ENCODE measurements at regions not wholly inside any gene's neighbourhood (a gene's known extent, or its start where the extent isn't known, plus 50 kb on each side); places are given as distances from the start of the nearest gene placed in this dataset.

DNA sequence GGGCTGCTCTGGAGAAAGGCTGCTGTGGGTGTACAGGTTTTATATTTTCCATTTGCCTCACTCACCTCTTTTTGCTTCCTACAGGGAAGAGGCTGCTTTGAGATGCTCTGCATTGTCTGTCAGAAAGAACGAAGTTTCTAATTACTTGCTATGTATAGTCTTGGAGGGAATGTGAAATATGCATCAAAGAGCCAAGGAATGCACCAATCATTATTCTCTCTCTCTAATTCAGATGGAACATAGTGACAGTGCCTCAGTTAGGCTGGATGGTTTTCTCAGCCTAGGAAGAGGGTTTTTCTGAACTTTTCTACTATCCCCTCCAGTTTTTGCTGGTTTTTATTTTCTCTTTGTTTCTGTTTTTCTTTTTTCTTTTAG lies 106.8 kb upstream of the SLC4A4 start:
- H3K4me3 ChIP-seq (ENCODE audit: low read length) = no peak overlapping the region
- TF ChIP-seq ZNF274 (IDR thresholded peaks at IDR 0.05; ENCODE audit: low read depth, low read length) = no peak

GRCh38 chr4:71232846-71233245 lies 106.0 kb upstream of the SLC4A4 start:
- no peak for TF ChIP-seq ZNF274 (IDR thresholded peaks at IDR 0.05; ENCODE audit: low read depth, low read length)
- H3K4me3 ChIP-seq (ENCODE audit: low read length) = no peak overlapping the region

GRCh38 chr4:71235311-71236201 lies 103.3 kb upstream of the SLC4A4 start:
- H3K4me3 ChIP-seq (ENCODE audit: low read length) = no peak overlapping the region
- no peak for TF ChIP-seq ZNF274 (IDR thresholded peaks at IDR 0.05; ENCODE audit: low read depth, low read length)

GRCh38 chr4:71236226-71236625 lies 102.6 kb upstream of the SLC4A4 start:
- no peak for TF ChIP-seq ZNF274 (IDR thresholded peaks at IDR 0.05; ENCODE audit: low read depth, low read length)
- H3K4me3 ChIP-seq (ENCODE audit: low read length) = no peak overlapping the region

GRCh38 chr4:71237641-71238040 lies 101.2 kb upstream of the SLC4A4 start:
- no peak overlapping the region for H3K4me3 ChIP-seq (ENCODE audit: low read length)
- no peak for TF ChIP-seq ZNF274 (IDR thresholded peaks at IDR 0.05; ENCODE audit: low read depth, low read length)

- no peak overlapping the region for H3K4me3 ChIP-seq (ENCODE audit: low read length)
- TF ChIP-seq ZNF274 (IDR thresholded peaks at IDR 0.05; ENCODE audit: low read depth, low read length) = no peak
Measured at GRCh38 chr4:71239365-71239764, 99.5 kb upstream of the SLC4A4 start.

- no peak for TF ChIP-seq ZNF274 (IDR thresholded peaks at IDR 0.05; ENCODE audit: low read depth, low read length)
- H3K4me3 ChIP-seq (ENCODE audit: low read length) = no peak overlapping the region
Measured at GRCh38 chr4:71240094-71240493, 98.7 kb upstream of the SLC4A4 start.

DNA sequence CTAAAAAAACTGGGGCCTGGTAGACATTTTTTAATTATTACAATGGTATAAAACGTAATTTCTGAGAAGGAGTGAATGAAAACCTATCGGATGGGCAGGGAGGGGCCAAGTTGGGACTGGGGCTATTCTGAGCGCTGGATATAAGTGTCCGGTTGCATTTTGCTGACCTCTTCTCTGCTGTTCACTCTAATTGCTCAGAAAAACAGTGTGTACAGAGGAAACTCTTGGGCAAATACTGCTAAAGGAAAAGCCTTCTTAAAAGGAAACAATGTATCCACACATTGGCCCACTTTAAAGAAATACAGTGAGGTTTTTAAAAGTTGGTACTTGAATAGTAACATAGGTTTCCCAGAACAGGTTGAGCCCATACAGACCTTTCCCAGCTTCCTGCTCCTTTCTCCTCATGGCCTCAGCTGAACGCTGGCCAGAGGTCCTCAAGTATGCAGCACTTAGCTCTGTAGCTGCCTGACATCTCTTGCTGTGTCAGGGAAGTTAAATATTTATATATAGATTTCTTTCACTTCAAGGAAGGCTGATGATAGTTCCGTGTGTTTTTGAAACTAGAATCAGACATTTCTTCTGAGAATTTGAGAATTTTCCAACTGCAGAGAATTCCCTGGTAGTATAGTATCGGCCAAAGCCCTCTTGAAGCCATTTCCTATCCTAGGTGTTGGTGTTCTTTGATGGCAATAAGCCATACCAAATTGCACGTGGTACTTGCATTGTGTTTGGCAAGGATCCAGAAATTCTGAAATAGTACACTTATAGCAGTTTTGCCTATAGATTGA lies 97.1 kb upstream of the SLC4A4 start:
- H3K4me3 ChIP-seq (ENCODE audit: low read length) = no peak overlapping the region
- no peak for TF ChIP-seq ZNF274 (IDR thresholded peaks at IDR 0.05; ENCODE audit: low read depth, low read length)

DNA sequence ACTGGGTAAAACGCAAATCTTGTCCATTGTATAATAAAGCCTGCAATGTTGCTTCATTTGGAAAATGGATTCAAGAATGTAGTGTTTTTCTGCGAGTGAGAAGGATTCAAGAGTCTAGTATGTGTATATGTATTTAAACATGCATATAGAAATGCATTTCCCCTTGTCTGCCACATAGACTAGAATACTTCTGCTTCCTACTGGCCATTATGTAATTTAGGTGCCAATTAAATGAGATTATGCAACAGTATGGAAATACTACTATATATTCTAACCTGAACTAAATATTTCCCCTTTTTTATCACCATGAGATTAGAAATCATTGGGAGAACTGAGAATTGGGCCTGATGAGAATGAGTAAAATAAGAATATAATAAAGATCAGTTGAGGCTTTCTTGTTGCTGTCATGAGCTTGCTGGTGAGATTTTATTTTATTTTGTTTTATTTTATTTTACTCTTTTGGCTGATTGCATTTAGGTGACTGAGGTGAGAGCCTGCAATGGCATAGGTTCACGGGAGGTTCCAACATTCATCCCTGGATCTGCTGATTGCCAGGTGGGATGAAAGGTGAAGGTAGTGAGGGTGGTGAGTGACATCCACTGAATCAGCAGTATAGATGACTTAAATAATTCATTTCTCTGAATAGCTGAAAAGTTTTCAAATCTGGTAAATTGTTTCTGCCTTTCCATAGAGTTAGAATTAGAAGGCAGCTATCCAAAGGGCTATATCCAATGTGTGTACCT lies 95.6 kb upstream of the SLC4A4 start:
- no peak for TF ChIP-seq ZNF274 (IDR thresholded peaks at IDR 0.05; ENCODE audit: low read depth, low read length)

DNA sequence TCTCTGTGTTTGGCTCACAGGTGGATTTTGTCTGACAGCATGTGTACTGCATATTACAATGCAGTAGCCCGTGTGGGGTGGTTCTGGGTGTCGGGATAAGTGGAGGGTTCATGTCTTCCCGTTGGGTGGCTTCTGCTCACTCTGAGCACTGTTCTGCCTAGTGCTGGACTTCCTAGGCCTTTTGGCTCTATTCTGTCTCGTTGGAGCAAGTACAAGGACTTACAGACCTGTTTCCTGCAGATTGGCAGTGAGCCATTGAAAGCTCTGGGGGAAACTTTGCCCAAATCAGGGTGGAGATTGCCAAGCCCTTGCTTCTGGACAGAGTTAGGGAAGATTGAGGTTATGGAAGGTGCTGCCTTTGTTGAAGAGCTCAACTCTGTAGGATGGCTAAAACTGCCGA lies 91.1 kb upstream of the SLC4A4 start:
- no peak overlapping the region for H3K4me3 ChIP-seq (ENCODE audit: low read length)
- no peak for TF ChIP-seq ZNF274 (IDR thresholded peaks at IDR 0.05; ENCODE audit: low read depth, low read length)

More for the DNA sequence above, 95.6 kb upstream of the SLC4A4 start:
- no peak overlapping the region for H3K4me3 ChIP-seq (ENCODE audit: low read length)

GRCh38 chr4:71251261-71251660 lies 87.6 kb upstream of the SLC4A4 start:
- H3K4me3 ChIP-seq (ENCODE audit: low read length) = no peak overlapping the region
- no peak for TF ChIP-seq ZNF274 (IDR thresholded peaks at IDR 0.05; ENCODE audit: low read depth, low read length)

DNA sequence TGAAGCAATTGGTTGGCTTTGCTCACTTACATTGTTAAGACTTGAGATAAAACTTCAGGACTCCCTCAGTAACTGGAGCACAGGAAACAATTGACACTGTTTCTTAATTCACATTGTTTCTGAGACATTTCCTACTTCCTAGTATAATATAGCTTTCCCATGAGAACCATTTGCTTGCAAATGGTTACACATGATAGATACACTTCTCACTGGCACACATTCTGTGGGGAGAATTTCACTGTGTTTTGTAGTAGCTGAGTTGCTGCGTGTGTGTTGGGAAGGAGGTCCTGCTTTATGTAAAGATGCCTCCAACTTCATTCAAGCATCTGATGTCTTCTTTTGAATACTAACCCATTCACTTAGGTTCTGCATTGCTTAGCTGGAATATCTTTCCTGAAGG lies 85.3 kb upstream of the SLC4A4 start:
- no peak overlapping the region for H3K4me3 ChIP-seq (ENCODE audit: low read length)
- TF ChIP-seq ZNF274 (IDR thresholded peaks at IDR 0.05; ENCODE audit: low read depth, low read length) = no peak

DNA sequence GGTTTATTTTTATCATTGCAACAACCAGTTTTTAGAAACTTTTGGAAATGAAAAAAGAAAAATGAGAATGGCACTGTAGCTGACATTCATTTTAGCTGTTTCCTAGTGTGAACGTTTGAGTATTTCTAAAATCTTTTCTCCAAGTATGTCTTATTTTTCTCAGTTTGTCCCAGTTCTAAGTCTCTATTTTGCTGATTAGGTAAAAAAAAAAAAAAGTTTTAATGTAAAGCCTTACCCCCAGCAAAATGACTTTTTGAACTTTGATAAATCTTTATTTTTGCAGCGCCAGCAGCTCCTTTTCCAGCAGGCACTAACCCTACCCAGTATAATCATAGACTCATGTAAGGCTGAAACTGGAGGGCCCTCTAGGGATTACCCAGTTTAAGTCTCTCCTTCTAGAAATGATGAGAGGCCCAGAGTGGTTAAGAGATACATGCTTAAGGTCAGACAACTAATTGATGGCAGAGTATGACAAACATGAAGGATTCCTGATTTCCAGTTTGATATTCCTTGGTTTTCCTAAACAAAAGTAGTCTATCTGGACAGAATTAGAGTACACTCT lies 84.3 kb upstream of the SLC4A4 start:
- no peak for TF ChIP-seq ZNF274 (IDR thresholded peaks at IDR 0.05; ENCODE audit: low read depth, low read length)

GRCh38 chr4:71255976-71256375 lies 82.8 kb upstream of the SLC4A4 start:
- TF ChIP-seq ZNF274 (IDR thresholded peaks at IDR 0.05; ENCODE audit: low read depth, low read length) = no peak
- no peak overlapping the region for H3K4me3 ChIP-seq (ENCODE audit: low read length)

More for the DNA sequence above, 84.3 kb upstream of the SLC4A4 start:
- H3K4me3 ChIP-seq (ENCODE audit: low read length) = no peak overlapping the region
